ENCODE measurements at regions not wholly inside any gene's neighbourhood (a gene's known extent, or its start where the extent isn't known, plus 50 kb on each side); places are given as distances from the start of the nearest gene placed in this dataset.

GRCh38 chrX:69365349-69365748, 138.8 kb upstream of the NALF2 start:
- no peak for DNase-seq (ENCODE audit: low spot score)
- ATAC-seq, result no peak

GRCh38 chrX:69362856-69363255, 141.3 kb upstream of the NALF2 start:
- ATAC-seq (no peak), DNase-seq (ENCODE audit: low spot score) (no peak)

GRCh38 chrX:69362354-69362753, 141.8 kb upstream of the NALF2 start:
- no peak for ATAC-seq
- DNase-seq (ENCODE audit: low spot score), result no peak

- no peak for ATAC-seq
- DNase-seq (ENCODE audit: low spot score), result no peak
These were observed 142.7 kb upstream of the NALF2 start for GRCh38 chrX:69361311-69361845.

GRCh38 chrX:69357317-69357716, 146.8 kb upstream of the NALF2 start:
- no peak for DNase-seq (ENCODE audit: low spot score)
- ATAC-seq, result no peak

- ATAC-seq (peak; percentile 74), DNase-seq (ENCODE audit: low spot score) (no peak)
These were observed 159.6 kb upstream of the PJA1 start for GRCh38 chrX:69324851-69325250.

GRCh38 chrX:69323786-69324720, 158.8 kb upstream of the PJA1 start:
- no peak for DNase-seq (ENCODE audit: low spot score)
- no peak for ATAC-seq

GRCh38 chrX:69321789-69322188, 156.5 kb upstream of the PJA1 start:
- DNase-seq (ENCODE audit: low spot score) (no peak), ATAC-seq (no peak)

- no peak for DNase-seq (ENCODE audit: low spot score)
- ATAC-seq, result no peak
These were observed 155.9 kb upstream of the PJA1 start for GRCh38 chrX:69321006-69321655.

GRCh38 chrX:69320116-69320515, 154.9 kb upstream of the PJA1 start:
- DNase-seq (ENCODE audit: low spot score), result no peak
- no peak for ATAC-seq

- DNase-seq (ENCODE audit: low spot score) (no peak), ATAC-seq (no peak)
These were observed 154.1 kb upstream of the PJA1 start for GRCh38 chrX:69319376-69319775.

- ATAC-seq (no peak), DNase-seq (ENCODE audit: low spot score) (no peak)
These were observed 153.5 kb upstream of the PJA1 start for GRCh38 chrX:69318651-69319340.

GRCh38 chrX:69317721-69318120, 152.5 kb upstream of the PJA1 start:
- DNase-seq (ENCODE audit: low spot score) (no peak), ATAC-seq (no peak)

- ATAC-seq (no peak), DNase-seq (ENCODE audit: low spot score) (no peak)
These were observed 149.4 kb upstream of the PJA1 start for GRCh38 chrX:69314436-69315348.

- no peak for ATAC-seq
These were observed 148.5 kb upstream of the PJA1 start for GRCh38 chrX:69313617-69314290.

GRCh38 chrX:69311936-69312670, 146.8 kb upstream of the PJA1 start:
- no peak for DNase-seq (ENCODE audit: low spot score)
- no peak for ATAC-seq

More at GRCh38 chrX:69313617-69314290, 148.5 kb upstream of the PJA1 start:
- DNase-seq (ENCODE audit: low spot score), result no peak

- DNase-seq (ENCODE audit: low spot score), result no peak
- no peak for ATAC-seq
These were observed 144.0 kb upstream of the PJA1 start for GRCh38 chrX:69309074-69309792.

- ATAC-seq (no peak), DNase-seq (ENCODE audit: low spot score) (no peak)
These were observed 142.5 kb upstream of the PJA1 start for GRCh38 chrX:69307756-69308155.

Measured in left lobe of liver (tissue), 2 donors.